Stomach (tissue), 8 donors: ENCODE measurements at regions not wholly inside any gene's neighbourhood (a gene's known extent, or its start where the extent isn't known, plus 50 kb on each side); places are given as distances from the start of the nearest gene placed in this dataset.

ENCODE experiments used
- DNase-seq, 2 donors: peaks; one replicate each; pipeline versions ENCODE4 v3.0.0 to v3.0.0-alpha.2; 2013 to 2019
- H3K27ac ChIP-seq, 5 donors: fragments of 200-600 bp in 4 of 5; sonication (generic) in 4 of 5; one replicate each; pipeline ENCODE4 v1.5.1; 2013 to 2019; ENCODE audit warnings: mild to moderate bottlenecking in 1 of 5, moderate library complexity in 1 of 5
- H3K27me3 ChIP-seq, 3 donors: fragments of 200-600 bp; sonication (generic); one replicate each; pipeline ENCODE4 v1.5.1; 2017 to 2019; ENCODE audit warnings: mixed run types in 1 of 3
- H3K36me3 ChIP-seq, 4 donors: fragments of 200-600 bp; sonication (generic); 1 replicate in 3 of 4; 2 replicates in 1 of 4; pipeline ENCODE4 v1.5.1; 2016 to 2019
- H3K4me1 ChIP-seq, 4 donors: fragments of 200-600 bp; sonication (generic); one replicate each; pipeline ENCODE4 v1.5.1; 2016 to 2019
- H3K4me3 ChIP-seq, 4 donors: fragments of 200-600 bp; sonication (generic) in 3 of 4; one replicate each; pipeline ENCODE4 v1.5.1; 2016 to 2019; ENCODE audit warnings: mild to moderate bottlenecking in 1 of 4
- H3K9me3 ChIP-seq, 4 donors: fragments of 200-600 bp; sonication (generic); one replicate each; pipeline ENCODE4 v1.5.1; 2016 to 2019
- CTCF ChIP-seq, 7 experiments: fragments of 450-650 bp in 4 of 7; fragments of 200-600 bp in 3 of 7; sonication (generic) in 3 of 7; IDR thresholded peaks; one replicate each; pipeline ENCODE4 v1.5.1; 2016 to 2019; ENCODE audit warnings: antibody characterized with exemption in 7 of 7, control low read depth in 2 of 7, mild to moderate bottlenecking in 1 of 7
- EP300 ChIP-seq: sonication (generic); formaldehyde crosslinking; IDR thresholded peaks from one replicate; pipeline ENCODE4 v1.6.1; 2017; ENCODE audit warnings: antibody characterized with exemption
- POLR2A ChIP-seq, 4 donors: fragments of 450-650 bp; IDR thresholded peaks; one replicate each; pipeline ENCODE4 v1.6.1; 2016; ENCODE audit warnings: antibody characterized with exemption in 4 of 4, control low read depth in 2 of 4, mild to moderate bottlenecking in 1 of 4, moderate library complexity in 1 of 4
- POLR2AphosphoS5 ChIP-seq, 3 donors: sonication (generic); formaldehyde crosslinking; IDR thresholded peaks; one replicate each; pipeline ENCODE4 v1.6.1; 2016; ENCODE audit warnings: antibody characterized with exemption in 3 of 3
- WGBS, 5 donors: extraction: QIAGEN DNeasy Blood & Tissue Kit in 3 of 5; methylation state at CpG; one replicate each; pipeline versions ENCODE4 v1.1.5 to v1.1.7; 2013 to 2018; 5-methylcytosine and 5-hydroxymethylcytosine counted together
- intact Hi-C: fragments of 100-400 bp; cut with DNase I; formaldehyde crosslinking; loops from one replicate; pipeline ENCODE4 v1.15.1; 2023; ENCODE audit warnings: low total_unique reads
- donor health status: healthy with polysubstance abuse.
- donor health status: Bipolar disorder and iron deficiency.
- donor health status: healthy.

GRCh38 chr2:34552337-34552736 lies 953.2 kb upstream of the FAM98A start:
- TF ChIP-seq EP300 (no peak), POLR2A (IDR thresholded peaks at IDR 0.05) (no peak), CTCF (IDR thresholded peaks at IDR 0.05) (no peak), POLR2AphosphoS5 (IDR thresholded peaks at IDR 0.05) (no peak)
- H3K36me3 ChIP-seq: no peaks in the 10 kb centered on the region
- peaks cover 0 to 5% (median 0%) of the 10 kb centered on the region in 4 donors for H3K9me3 ChIP-seq
- intact Hi-C loops: no loop called here
- no peaks in the 10 kb centered on the region for H3K4me1 ChIP-seq
- no peak for DNase-seq
- WGBS, 5 donors: 94 to 98% (median 96%) methylated on average over 5 of the region's 5 CpGs
- no peak overlapping the region for H3K27ac ChIP-seq
- no peaks in the 10 kb centered on the region for H3K27me3 ChIP-seq
- H3K4me3 ChIP-seq: no peak overlapping the region

- Histone ChIP-seq H3K9me3 (peaks cover 0 to 8% (median 0%) of the 10 kb centered on the region in 4 donors), H3K27ac (no peak overlapping the region), H3K36me3 (no peaks in the 10 kb centered on the region), H3K4me1 (no peaks in the 10 kb centered on the region), H3K4me3 (no peak overlapping the region), H3K27me3 (no peaks in the 10 kb centered on the region)
- 84 to 92% (median 90%) methylated on average over 3 of the region's 3 CpGs for WGBS, 5 donors
- TF ChIP-seq POLR2AphosphoS5 (IDR thresholded peaks at IDR 0.05): no peak
- TF ChIP-seq CTCF (IDR thresholded peaks at IDR 0.05): no peak
- no peak for TF ChIP-seq POLR2A (IDR thresholded peaks at IDR 0.05)
- no peak for TF ChIP-seq EP300
- no peak for DNase-seq
- intact Hi-C loops: no loop called here
These were observed 950.7 kb upstream of the FAM98A start for GRCh38 chr2:34549710-34550345.

- TF ChIP-seq CTCF (IDR thresholded peaks at IDR 0.05): no peak
- TF ChIP-seq EP300: no peak
- TF ChIP-seq POLR2A (IDR thresholded peaks at IDR 0.05): no peak
- TF ChIP-seq POLR2AphosphoS5 (IDR thresholded peaks at IDR 0.05): no peak
- Histone ChIP-seq H3K27ac (no peak overlapping the region), H3K27me3 (no peaks in the 10 kb centered on the region), H3K4me3 (no peak overlapping the region), H3K36me3 (no peaks in the 10 kb centered on the region), H3K9me3 (peaks cover 0 to 7% (median 0%) of the 10 kb centered on the region in 4 donors), H3K4me1 (no peaks in the 10 kb centered on the region)
- WGBS, 5 donors: 59 to 70% (median 65%) methylated on average over 3 of the region's 3 CpGs
- intact Hi-C loops: no loop called here
- DNase-seq: no peak
These were observed 948.8 kb upstream of the FAM98A start for GRCh38 chr2:34547900-34548299.

- intact Hi-C loops: no loop called here
- DNase-seq: no peak
- no peak overlapping the region for H3K4me3 ChIP-seq
- 63 to 89% (median 85%) methylated on average over 3 to 4 of the region's 4 CpGs for WGBS, 5 donors
- no peaks in the 10 kb centered on the region for H3K27me3 ChIP-seq
- H3K27ac ChIP-seq: no peak overlapping the region
- H3K4me1 ChIP-seq: no peaks in the 10 kb centered on the region
- peaks cover 0 to 7% (median 0%) of the 10 kb centered on the region in 4 donors for H3K9me3 ChIP-seq
- H3K36me3 ChIP-seq: no peaks in the 10 kb centered on the region
- TF ChIP-seq POLR2A (IDR thresholded peaks at IDR 0.05) (no peak), POLR2AphosphoS5 (IDR thresholded peaks at IDR 0.05) (no peak), EP300 (no peak), CTCF (IDR thresholded peaks at IDR 0.05) (no peak)
These were observed 948.2 kb upstream of the FAM98A start for GRCh38 chr2:34547340-34547739.
